WTC11 (cell line): ENCODE measurements at regions not wholly inside any gene's neighbourhood (a gene's known extent, or its start where the extent isn't known, plus 50 kb on each side); places are given as distances from the start of the nearest gene placed in this dataset.

Experiments used
- ATF1 ChIP-seq: sonication (generic); formaldehyde crosslinking; IDR thresholded peaks from 2 replicates; pipeline ENCODE4 v1.8.1; 2023; ENCODE audit warnings: mild to moderate bottlenecking, moderate library complexity, missing genetic modification reagents
- ZNF263 ChIP-seq: sonication (generic); formaldehyde crosslinking; IDR thresholded peaks from 2 replicates; pipeline ENCODE4 v1.8.1; 2022; ENCODE audit warnings: low read depth, mild to moderate bottlenecking, moderate library complexity, missing genetic modification reagents
- TF ChIP-seq, protein P1 (sequence below): fragments of 200-600 bp; IDR thresholded peaks from 2 replicates; pipeline ENCODE4 v1.8.0; 2022; ENCODE audit warnings: antibody characterized with exemption
- TF ChIP-seq, protein P2 (sequence below): sonication (generic); formaldehyde crosslinking; IDR thresholded peaks from 2 replicates; pipeline ENCODE4 v1.8.1; 2022; ENCODE audit warnings: missing genetic modification reagents, borderline replicate concordance

DNA sequence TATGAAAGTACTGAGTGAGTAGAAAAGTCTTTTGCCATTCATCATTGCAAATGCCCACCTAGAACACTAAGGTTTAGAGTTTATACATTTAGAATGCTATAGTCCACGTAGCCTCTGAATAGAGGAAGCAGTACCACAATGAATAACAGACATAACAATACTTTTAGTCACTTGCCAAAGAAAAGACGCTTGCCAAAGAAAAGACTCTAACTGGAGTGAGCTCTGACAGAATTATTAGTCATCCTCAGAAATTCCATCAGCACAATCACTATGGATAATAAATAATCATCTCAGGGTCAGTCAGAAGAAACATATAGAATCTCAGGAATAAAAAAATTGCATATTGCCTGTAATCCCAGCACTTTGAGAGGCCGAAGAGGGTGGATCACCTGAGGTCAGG is 168.5 kb upstream of the TARS1 start:
- TF ChIP-seq ATF1 (CRISPR knock-in tag) (no peak), ZNF263 (CRISPR knock-in tag) (no peak)
- TF ChIP-seq, protein P1, sequence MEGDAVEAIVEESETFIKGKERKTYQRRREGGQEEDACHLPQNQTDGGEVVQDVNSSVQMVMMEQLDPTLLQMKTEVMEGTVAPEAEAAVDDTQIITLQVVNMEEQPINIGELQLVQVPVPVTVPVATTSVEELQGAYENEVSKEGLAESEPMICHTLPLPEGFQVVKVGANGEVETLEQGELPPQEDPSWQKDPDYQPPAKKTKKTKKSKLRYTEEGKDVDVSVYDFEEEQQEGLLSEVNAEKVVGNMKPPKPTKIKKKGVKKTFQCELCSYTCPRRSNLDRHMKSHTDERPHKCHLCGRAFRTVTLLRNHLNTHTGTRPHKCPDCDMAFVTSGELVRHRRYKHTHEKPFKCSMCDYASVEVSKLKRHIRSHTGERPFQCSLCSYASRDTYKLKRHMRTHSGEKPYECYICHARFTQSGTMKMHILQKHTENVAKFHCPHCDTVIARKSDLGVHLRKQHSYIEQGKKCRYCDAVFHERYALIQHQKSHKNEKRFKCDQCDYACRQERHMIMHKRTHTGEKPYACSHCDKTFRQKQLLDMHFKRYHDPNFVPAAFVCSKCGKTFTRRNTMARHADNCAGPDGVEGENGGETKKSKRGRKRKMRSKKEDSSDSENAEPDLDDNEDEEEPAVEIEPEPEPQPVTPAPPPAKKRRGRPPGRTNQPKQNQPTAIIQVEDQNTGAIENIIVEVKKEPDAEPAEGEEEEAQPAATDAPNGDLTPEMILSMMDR, result no peak
- TF ChIP-seq, protein P2, sequence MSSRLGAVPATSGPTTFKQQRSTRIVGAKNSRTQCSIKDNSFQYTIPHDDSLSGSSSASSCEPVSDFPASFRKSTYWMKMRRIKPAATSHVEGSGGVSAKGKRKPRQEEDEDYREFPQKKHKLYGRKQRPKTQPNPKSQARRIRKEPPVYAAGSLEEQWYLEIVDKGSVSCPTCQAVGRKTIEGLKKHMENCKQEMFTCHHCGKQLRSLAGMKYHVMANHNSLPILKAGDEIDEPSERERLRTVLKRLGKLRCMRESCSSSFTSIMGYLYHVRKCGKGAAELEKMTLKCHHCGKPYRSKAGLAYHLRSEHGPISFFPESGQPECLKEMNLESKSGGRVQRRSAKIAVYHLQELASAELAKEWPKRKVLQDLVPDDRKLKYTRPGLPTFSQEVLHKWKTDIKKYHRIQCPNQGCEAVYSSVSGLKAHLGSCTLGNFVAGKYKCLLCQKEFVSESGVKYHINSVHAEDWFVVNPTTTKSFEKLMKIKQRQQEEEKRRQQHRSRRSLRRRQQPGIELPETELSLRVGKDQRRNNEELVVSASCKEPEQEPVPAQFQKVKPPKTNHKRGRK (CRISPR knock-in tag), result no peak
